HG02885 (cell line): ENCODE measurements at regions not wholly inside any gene's neighbourhood (a gene's known extent, or its start where the extent isn't known, plus 50 kb on each side); places are given as distances from the start of the nearest gene placed in this dataset.
A peak's percentile ranks its signal among the peaks of the same experiment; 100 is the strongest.

Experiments used
- ATAC-seq: cut with Tn5 transposase; IDR thresholded peaks from one replicate; pipeline ENCODE4 v1.9.1; 2021; ENCODE audit warnings: mild to moderate bottlenecking; ENCODE audit not compliant: unreplicated experiment, poor library complexity

GRCh38 chr5:97832645-97833296, 649.7 kb upstream of the RIOK2 start:
- no peak for ATAC-seq

- ATAC-seq = no peak
Observed at GRCh38 chr5:97834561-97834960, 651.5 kb upstream of the RIOK2 start.

GRCh38 chr5:97835112-97835511, 652.1 kb upstream of the RIOK2 start:
- no peak for ATAC-seq

DNA sequence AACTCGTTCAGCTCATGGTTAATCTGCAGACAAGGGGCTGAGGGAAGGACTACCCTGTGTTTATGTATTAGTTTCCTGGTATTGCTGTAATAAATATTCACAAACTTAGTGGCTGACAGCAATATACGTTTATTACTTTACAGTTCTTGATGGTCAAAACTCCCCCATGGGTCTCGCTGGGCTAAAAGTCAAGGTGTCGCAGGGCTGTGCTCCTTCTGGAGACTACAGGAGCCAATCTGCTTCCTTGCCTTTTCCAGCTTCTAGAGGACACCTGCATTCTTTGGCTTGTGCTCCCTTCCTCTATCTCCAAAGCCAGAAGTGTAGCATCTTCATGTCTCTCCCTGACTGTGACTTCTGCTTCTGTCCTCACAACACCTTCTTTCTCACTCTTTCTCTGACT, 653.8 kb upstream of the RIOK2 start:
- no peak for ATAC-seq

GRCh38 chr5:97838214-97838613, 655.2 kb upstream of the RIOK2 start:
- ATAC-seq = peak; percentile 88

GRCh38 chr5:97839341-97840086, 656.5 kb upstream of the RIOK2 start:
- ATAC-seq = no peak

DNA sequence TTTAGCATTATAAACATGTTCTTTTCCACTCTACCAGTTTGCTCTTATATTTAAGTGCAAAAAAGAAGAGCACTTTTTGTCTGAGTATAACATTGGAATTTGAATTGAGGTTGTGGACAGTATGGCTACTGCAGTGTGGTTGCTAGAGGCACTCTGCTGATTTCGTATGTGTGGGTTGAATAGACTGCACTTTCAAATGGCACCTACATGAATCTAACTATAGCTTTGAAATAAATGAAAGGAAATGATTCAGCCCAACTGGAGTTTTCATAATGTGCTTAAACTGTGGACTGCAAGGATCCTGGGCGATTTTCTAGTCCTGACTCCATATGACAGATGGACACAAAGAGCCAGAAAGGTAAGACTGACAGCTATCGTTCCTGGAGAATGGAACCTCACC, 657.6 kb upstream of the RIOK2 start:
- peak; percentile 34 for ATAC-seq

DNA sequence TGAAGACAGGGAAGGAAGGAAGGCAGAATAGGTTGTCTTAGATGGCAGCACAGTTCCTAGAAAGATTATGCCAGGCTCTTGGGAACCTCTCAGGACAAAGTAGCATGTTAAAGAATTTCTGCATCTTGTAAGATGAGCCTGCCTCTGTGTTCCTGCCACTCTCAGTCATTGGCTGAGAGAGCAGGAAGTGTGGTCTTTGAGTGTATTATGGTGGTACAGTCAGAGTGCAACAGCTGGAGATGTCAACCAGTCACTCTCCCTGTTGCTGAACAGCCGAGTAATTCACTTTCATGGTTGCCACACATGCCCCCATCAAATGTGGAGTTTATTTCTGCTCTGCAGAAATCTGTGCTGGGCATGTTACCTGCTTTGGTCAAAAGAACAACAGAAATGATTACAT, 659.6 kb upstream of the RIOK2 start:
- peak; percentile 34 for ATAC-seq

- no peak for ATAC-seq
Observed at GRCh38 chr5:97844797-97845196, 661.8 kb upstream of the RIOK2 start.

GRCh38 chr5:97846643-97847042, 663.6 kb upstream of the RIOK2 start:
- ATAC-seq = no peak

GRCh38 chr5:97847920-97848631, 665.0 kb upstream of the RIOK2 start:
- no peak for ATAC-seq

DNA sequence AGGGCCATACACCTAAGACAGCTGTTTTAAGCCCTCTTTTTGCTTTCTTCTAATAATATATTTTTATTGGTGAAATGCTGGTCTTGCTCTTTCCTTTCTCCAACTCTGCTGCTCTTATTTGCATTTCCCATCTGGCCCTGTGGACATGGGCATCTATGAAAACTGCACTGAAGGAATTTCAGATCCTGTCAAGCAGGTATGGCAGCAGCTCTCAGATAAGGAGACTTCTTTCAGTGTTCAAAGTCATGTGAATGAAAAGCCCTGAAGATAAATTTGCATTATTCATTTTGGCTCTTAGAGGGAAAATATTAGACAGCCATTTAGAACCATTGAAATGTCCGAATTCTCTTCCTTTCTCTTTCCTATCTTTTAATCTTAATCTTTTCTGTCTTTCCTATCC, 668.0 kb upstream of the RIOK2 start:
- no peak for ATAC-seq

DNA sequence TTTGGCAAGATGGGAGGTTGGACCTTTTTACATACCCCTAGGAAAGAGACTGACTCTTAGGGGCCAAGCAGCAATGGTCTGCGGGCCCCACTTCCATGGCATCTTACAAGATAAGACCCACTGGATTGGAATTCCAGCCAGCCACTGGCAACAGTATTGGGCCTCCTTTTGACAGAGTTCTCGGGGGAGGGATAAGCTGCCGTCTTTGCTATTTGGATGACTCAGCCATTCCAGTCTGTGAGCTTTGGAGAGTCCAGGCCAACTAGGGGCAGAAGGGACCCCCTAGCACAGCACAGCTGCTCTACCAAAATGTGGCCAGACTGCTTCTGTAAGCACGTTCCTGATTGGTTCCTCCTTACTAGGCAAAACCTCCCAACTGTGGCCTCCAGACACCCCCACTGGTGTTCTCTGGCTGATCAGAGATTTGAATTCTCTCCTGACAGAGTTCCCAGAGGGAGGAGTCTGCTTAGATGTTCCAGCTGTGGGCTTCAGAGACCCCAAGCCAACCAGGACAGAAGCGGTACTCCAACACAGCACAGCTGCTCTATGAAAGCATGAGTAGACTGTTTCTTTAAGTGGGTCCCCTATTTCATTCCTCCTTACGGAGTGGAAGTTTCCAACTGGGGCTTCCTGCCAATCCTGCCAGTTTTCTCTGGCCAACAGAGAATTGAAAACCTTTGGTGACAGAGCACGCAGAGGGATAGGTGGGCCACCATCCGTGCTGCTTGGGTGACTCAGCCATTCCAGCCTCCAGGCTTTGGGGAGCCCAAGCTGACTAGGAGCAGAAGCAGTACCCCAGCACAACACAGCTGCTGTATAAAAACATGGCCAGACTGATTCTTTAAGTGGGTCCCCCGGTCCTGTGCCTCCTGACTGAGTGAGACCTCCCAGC, 672.1 kb upstream of the RIOK2 start:
- ATAC-seq = no peak

GRCh38 chr5:97874491-97874890, 691.4 kb upstream of the RIOK2 start:
- ATAC-seq = no peak

GRCh38 chr5:97876272-97876671, 693.2 kb upstream of the RIOK2 start:
- no peak for ATAC-seq

DNA sequence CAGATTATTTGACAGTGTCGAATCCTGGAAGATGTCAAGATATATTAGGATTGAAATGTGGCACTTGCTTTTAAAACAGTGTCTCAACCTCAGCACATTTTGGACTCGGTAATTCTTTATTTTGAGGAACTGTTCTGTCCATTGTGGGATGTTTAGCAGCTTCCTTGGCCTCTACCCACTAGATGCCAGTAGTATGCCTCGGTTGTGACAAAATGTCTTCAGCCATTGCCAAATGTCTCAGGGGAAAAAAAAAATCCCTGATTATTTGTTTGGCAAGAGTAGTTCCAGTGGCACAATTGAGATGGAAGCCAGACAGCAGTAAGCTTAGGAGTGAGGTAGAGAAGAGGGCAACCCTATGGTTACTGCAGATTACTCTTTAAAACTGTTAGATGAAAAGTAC, 694.5 kb upstream of the RIOK2 start:
- no peak for ATAC-seq

- peak; percentile 80 for ATAC-seq
Observed at GRCh38 chr5:97888439-97888838, 705.4 kb upstream of the RIOK2 start.

DNA sequence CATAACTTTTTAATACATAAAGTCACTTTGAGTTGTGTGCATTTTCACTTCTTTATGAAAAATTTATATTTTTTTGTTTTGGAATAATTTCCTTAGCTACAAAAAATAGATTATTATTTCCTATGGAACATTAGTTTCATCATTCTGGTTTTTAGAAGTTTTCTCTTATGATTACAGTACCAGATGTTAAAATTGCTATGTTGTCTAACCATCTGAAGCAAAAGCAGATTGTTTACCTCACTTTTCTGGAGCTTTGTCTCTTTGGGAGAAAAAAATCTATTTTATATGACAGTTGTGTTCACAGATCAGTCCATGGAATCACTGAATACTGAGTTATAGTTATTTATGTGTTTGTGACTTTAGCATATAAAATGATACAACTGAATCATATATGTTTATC, 708.9 kb upstream of the RIOK2 start:
- ATAC-seq = no peak

DNA sequence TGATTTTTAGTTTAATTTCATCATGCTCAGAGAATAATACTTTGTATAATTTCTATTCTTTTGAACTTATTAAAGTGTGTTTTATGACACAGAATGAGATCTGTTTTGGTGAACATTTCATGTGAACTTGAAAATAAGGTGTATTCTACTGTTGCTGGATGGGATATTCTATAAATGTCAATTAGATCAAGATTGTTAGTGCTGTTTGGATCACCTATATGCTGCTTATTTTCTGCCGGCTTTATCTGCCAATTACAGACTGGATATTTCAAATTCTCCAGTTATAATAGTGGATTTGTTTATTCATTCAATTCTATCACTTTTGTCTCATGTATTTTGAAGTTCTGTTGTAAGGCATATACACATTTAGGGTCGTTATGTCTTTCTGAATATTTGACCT, 720.7 kb upstream of the RIOK2 start:
- ATAC-seq = no peak

GRCh38 chr5:97906135-97906534, 723.1 kb upstream of the RIOK2 start:
- ATAC-seq = no peak
